Aorta (tissue), 5 donors: ENCODE measurements at regions not wholly inside any gene's neighbourhood (a gene's known extent, or its start where the extent isn't known, plus 50 kb on each side); places are given as distances from the start of the nearest gene placed in this dataset.

Experiments used
- ATAC-seq: fragments of 200-7000 bp; cut with Tn5 transposase; one replicate; pipeline ENCODE4 v1.9.1; 2022; ENCODE audit warnings: moderate library complexity; ENCODE audit not compliant: low FRiP score
- DNase-seq, 2 donors: peaks; one replicate each; pipeline ENCODE4 v3.0.0-alpha.2; 2020
- H3K27ac ChIP-seq, 2 donors: one replicate each; pipeline ENCODE4 v1.5.1; 2013; ENCODE audit warnings: low read length in 2 of 2, mild to moderate bottlenecking in 2 of 2, moderate library complexity in 2 of 2, control low read depth in 1 of 2, inconsistent platforms in 1 of 2, low read depth in 1 of 2
- H3K27me3 ChIP-seq, 2 donors: one replicate each; pipeline ENCODE4 v1.6.1; 2013; ENCODE audit warnings: control low read depth in 1 of 2, low read length in 1 of 2, mild to moderate bottlenecking in 1 of 2, moderate library complexity in 1 of 2; ENCODE audit not compliant: insufficient read depth in 2 of 2, control insufficient read depth in 1 of 2
- H3K36me3 ChIP-seq, 2 donors: one replicate each; pipeline ENCODE4 v1.6.1; 2013; ENCODE audit warnings: control low read depth in 1 of 2, low read length in 1 of 2, mild to moderate bottlenecking in 1 of 2; ENCODE audit not compliant: insufficient read depth in 2 of 2, control insufficient read depth in 1 of 2
- H3K4me1 ChIP-seq, 2 donors: one replicate each; pipeline ENCODE4 v1.6.1; 2013; ENCODE audit warnings: low read length in 2 of 2, control low read depth in 1 of 2, mild to moderate bottlenecking in 1 of 2, moderate library complexity in 1 of 2; ENCODE audit not compliant: insufficient read depth in 2 of 2, control insufficient read depth in 1 of 2
- H3K4me3 ChIP-seq, 2 donors: one replicate each; pipeline ENCODE4 v1.5.1; 2013; ENCODE audit warnings: low read length in 2 of 2, control low read depth in 1 of 2, mild to moderate bottlenecking in 1 of 2
- H3K9me3 ChIP-seq: one replicate; pipeline ENCODE4 v1.6.1; 2013; ENCODE audit warnings: mild to moderate bottlenecking, low read length; ENCODE audit not compliant: control insufficient read depth
- WGBS, 2 donors: extraction: QIAGEN DNeasy Blood & Tissue Kit; methylation state at CpG; one replicate each; pipeline ENCODE4 v1.1.7; 2013; 5-methylcytosine and 5-hydroxymethylcytosine counted together
- intact Hi-C, 2 donors: fragments of 100-400 bp; cut with DNase I; formaldehyde crosslinking; loops; one replicate each; pipeline versions ENCODE4 v1.14.2 to v1.15.0; 2022
- donor health status: healthy with polysubstance abuse.
- donor health status: Bipolar disorder and iron deficiency.
- donor health status: DM: no; HTN: no; CAD: no.
- donor health status: DM: no; HTN: no; CAD: no.
- donor health status: DM: yes; HTN: yes; CAD: no.

DNA sequence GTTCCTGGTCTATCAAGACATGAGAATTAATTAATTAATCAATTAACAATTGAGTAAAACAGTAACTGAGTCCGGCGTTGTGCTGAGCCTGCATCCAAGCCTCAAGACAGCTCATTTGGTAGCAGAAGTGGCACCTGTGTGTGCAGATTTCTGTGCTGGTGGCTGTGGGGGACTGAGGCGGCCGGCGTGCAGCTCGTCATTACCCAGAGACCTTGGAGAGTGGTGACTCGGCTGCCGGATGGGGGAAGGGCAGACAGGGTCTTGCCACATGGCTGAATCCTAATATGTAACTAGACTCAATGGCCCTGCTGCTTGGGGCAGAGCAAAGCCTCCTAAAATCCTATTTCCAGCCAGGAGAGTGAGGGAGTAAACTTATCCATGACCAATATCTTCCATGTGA lies 510.2 kb downstream of the TCERG1L start:
- Histone ChIP-seq H3K4me3 (no peak overlapping the region), H3K36me3 (no peaks in the 10 kb centered on the region), H3K9me3 (peaks cover 2% of the 10 kb centered on the region), H3K4me1 (no peaks in the 10 kb centered on the region), H3K27ac (no peak overlapping the region), H3K27me3 (no peaks in the 10 kb centered on the region)
- 68 to 69% methylated on average over 8 of the region's 8 CpGs for WGBS, 2 donors
- ATAC-seq (no peak), DNase-seq (no peak)
- intact Hi-C loops = no loop called here

DNA sequence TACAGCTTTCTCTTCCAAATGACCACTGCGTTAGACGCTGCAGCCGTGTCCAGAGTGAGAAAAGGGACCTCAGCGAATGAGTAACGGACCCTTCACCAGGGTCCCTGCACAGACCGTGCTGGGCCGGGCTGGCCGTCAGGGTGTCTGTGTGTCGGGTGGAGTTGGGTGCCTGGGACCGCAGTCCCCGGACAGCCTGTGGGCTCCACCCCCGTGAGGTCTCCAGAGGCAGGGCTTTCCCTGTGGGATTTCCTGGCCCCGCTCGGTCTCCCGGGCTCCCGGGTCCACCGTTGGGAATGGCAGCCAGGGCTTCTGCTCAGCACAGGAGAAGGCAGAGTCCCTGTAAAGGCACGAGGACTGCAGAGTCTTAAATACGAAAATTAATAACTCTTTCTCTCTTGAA lies 509.7 kb downstream of the TCERG1L start:
- 77 to 82% methylated on average over 19 of the region's 19 CpGs for WGBS, 2 donors
- DNase-seq (no peak), ATAC-seq (no peak)
- no peaks in the 10 kb centered on the region for H3K4me1 ChIP-seq
- intact Hi-C loops = no loop called here
- H3K36me3 ChIP-seq = no peaks in the 10 kb centered on the region
- no peaks in the 10 kb centered on the region for H3K27me3 ChIP-seq
- H3K4me3 ChIP-seq = no peak overlapping the region
- no peak overlapping the region for H3K27ac ChIP-seq
- peaks cover 2% of the 10 kb centered on the region for H3K9me3 ChIP-seq

- no peak for ATAC-seq
- H3K4me3 ChIP-seq = no peak overlapping the region
- peaks cover 2% of the 10 kb centered on the region for H3K9me3 ChIP-seq
- H3K27ac ChIP-seq = no peak overlapping the region
- no peaks in the 10 kb centered on the region for H3K36me3 ChIP-seq
- intact Hi-C loops = no loop called here
- DNase-seq = no peak
- WGBS, 2 donors = 84% methylated on average over 11 of the region's 11 CpGs
- no peaks in the 10 kb centered on the region for H3K27me3 ChIP-seq
- H3K4me1 ChIP-seq = no peaks in the 10 kb centered on the region
These were observed 509.2 kb downstream of the TCERG1L start for GRCh38 chr10:130802301-130802700.

GRCh38 chr10:130804281-130804680 lies 507.2 kb downstream of the TCERG1L start:
- intact Hi-C loops = no loop called here
- Histone ChIP-seq H3K27me3 (no peaks in the 10 kb centered on the region), H3K27ac (no peak overlapping the region), H3K9me3 (peaks cover 2% of the 10 kb centered on the region), H3K4me3 (no peak overlapping the region), H3K36me3 (no peaks in the 10 kb centered on the region), H3K4me1 (no peaks in the 10 kb centered on the region)
- ATAC-seq (no peak), DNase-seq (no peak)
- 77 to 88% methylated on average over 8 of the region's 8 CpGs for WGBS, 2 donors

DNA sequence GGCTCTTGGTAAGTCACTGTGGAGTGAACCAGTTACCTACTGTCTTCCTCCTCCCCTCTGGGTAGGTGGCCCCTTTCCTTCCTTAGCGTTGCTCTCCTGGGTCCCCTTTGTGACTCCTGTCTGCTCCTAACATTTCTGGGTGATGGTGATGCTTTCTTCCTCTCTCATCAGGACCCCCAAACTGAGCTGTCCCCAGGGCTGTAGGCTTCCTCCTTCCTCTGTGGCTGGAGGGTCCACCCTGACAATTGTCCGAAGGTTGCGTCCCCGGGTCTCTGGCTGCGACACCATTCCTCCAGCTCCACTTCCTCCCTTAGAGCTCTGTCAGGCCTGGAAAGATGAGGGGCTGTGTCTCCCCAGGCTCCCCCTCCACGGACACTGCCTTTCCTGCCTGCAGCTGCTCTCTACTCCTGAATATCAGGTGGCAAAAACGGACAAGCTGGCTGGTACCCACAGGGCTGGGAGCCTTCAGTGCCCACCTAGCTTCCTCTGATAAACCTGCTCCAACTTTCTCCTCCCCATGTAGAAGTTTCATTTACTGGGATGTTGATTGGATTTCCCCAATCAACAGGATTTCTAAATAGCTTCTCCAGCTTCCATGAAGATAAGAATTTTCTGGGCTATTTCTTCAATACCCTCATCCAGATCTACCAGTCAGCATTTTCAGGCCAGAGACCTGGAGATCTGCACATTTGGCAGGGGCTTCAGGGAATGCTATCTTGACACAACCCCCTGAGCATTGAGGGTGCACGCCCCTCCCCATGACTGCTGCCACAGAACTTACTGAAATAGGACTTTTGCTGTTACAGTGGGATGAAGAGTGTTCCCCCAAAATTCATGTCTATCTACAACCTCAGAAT lies 506.5 kb downstream of the TCERG1L start:
- DNase-seq = no peak
- 82 to 84% methylated on average over 8 of the region's 8 CpGs for WGBS, 2 donors
- intact Hi-C loops = no loop called here

DNA sequence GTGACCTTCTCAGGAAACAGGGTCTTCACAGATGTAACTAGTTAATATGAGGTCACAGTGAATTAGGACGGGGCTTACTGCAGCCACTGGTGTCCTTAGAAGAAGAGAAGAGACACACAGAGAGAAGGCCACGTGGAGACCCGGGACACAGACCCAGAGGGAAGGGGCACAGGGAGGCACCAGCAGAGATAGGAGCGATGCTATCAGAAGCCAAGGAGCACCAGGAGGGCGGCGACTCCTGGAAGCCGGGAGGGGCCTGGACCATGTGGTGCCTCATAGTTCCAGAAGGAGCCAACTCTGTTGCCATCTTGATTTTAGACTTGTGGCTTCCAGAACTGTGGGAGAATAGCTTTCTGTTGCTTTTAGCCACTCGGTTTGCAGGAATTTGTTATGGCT lies 505.9 kb downstream of the TCERG1L start:
- intact Hi-C loops = no loop called here

More for the DNA sequence above, 506.5 kb downstream of the TCERG1L start:
- peaks cover 2% of the 10 kb centered on the region for H3K9me3 ChIP-seq
- H3K27me3 ChIP-seq = no peaks in the 10 kb centered on the region
- no peak for ATAC-seq
- H3K4me3 ChIP-seq = no peak overlapping the region
- H3K36me3 ChIP-seq = no peaks in the 10 kb centered on the region
- H3K4me1 ChIP-seq = no peaks in the 10 kb centered on the region
- H3K27ac ChIP-seq = no peak overlapping the region

DNA sequence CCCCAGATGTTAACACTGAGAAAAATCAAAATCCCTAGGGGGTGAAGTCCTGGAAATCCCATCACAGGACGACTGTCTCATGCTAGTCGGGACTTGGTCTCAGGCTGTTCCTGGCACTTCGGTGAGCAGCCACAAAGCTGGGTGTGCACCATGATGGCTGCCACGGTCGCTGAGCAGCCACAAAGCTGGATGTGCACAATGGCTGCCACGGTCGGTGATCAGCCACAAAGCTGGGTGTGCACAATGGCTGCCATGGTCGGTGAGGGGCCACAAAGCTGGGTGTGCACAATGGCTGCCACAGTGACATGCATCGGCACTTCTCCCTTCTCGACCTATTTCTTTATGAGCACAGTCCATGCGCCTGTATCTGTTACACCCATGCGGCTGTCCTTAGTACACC lies 505.1 kb downstream of the TCERG1L start:
- DNase-seq = peak in 1 of 2 donors; percentile 49
- WGBS, 2 donors = 84 to 88% methylated on average over 12 of the region's 12 CpGs
- intact Hi-C loops = no loop called here

More for the DNA sequence above, 505.9 kb downstream of the TCERG1L start:
- no peak overlapping the region for H3K27ac ChIP-seq
- no peak for ATAC-seq
- H3K4me1 ChIP-seq = no peaks in the 10 kb centered on the region
- H3K27me3 ChIP-seq = no peaks in the 10 kb centered on the region
- DNase-seq = no peak
- H3K9me3 ChIP-seq = peaks cover 2% of the 10 kb centered on the region
- no peak overlapping the region for H3K4me3 ChIP-seq
- 74 to 86% methylated on average over 8 of the region's 8 CpGs for WGBS, 2 donors
- H3K36me3 ChIP-seq = no peaks in the 10 kb centered on the region

GRCh38 chr10:130807096-130807495 lies 504.4 kb downstream of the TCERG1L start:
- H3K27me3 ChIP-seq = no peaks in the 10 kb centered on the region
- no peak overlapping the region for H3K4me3 ChIP-seq
- intact Hi-C loops = no loop called here
- H3K27ac ChIP-seq = no peak overlapping the region
- ATAC-seq = no peak
- no peaks in the 10 kb centered on the region for H3K36me3 ChIP-seq
- WGBS, 2 donors = 62 to 69% methylated on average over 5 of the region's 5 CpGs
- no peak for DNase-seq
- no peaks in the 10 kb centered on the region for H3K4me1 ChIP-seq
- H3K9me3 ChIP-seq = no peaks in the 10 kb centered on the region

More for the DNA sequence above, 505.1 kb downstream of the TCERG1L start:
- no peak overlapping the region for H3K27ac ChIP-seq
- H3K36me3 ChIP-seq = no peaks in the 10 kb centered on the region
- H3K4me3 ChIP-seq = no peak overlapping the region
- no peak for ATAC-seq
- no peaks in the 10 kb centered on the region for H3K9me3 ChIP-seq
- no peaks in the 10 kb centered on the region for H3K4me1 ChIP-seq
- H3K27me3 ChIP-seq = no peaks in the 10 kb centered on the region

GRCh38 chr10:130807721-130808120 lies 503.8 kb downstream of the TCERG1L start:
- Histone ChIP-seq H3K4me3 (no peak overlapping the region), H3K36me3 (no peaks in the 10 kb centered on the region), H3K27me3 (no peaks in the 10 kb centered on the region), H3K27ac (no peak overlapping the region), H3K4me1 (no peaks in the 10 kb centered on the region), H3K9me3 (no peaks in the 10 kb centered on the region)
- DNase-seq (no peak), ATAC-seq (no peak)
- intact Hi-C loops = no loop called here
- WGBS, 2 donors = 67 to 70% methylated on average over 9 of the region's 9 CpGs
